ENCODE measurements at regions not wholly inside any gene's neighbourhood (a gene's known extent, or its start where the extent isn't known, plus 50 kb on each side); places are given as distances from the start of the nearest gene placed in this dataset.

- TF ChIP-seq CTCF (IDR thresholded peaks at IDR 0.05 in 2 of 3, conservative IDR thresholded peaks at IDR 0.05 in 1 of 3; ENCODE audit: control insufficient read depth in 2 of 3, extremely low read depth in 1 of 3, insufficient read depth in 1 of 3, low read depth in 3 of 3, low read length in 3 of 3) (no peak), POLR2A (IDR thresholded peaks at IDR 0.05; ENCODE audit: low read depth, low read length) (no peak)
These were observed 76.9 kb upstream of the NEURL1B start for GRCh38 chr5:172564188-172564587.

Data from GM12878 (cell line).